Esophagus muscularis mucosa (tissue), 4 donors: ENCODE measurements at regions not wholly inside any gene's neighbourhood (a gene's known extent, or its start where the extent isn't known, plus 50 kb on each side); places are given as distances from the start of the nearest gene placed in this dataset.

Source experiments
- CTCF ChIP-seq, 3 experiments: fragments of 200-600 bp in 2 of 3; fragments of 450-650 bp in 1 of 3; sonication (generic) in 2 of 3; IDR thresholded peaks; one replicate each; pipeline ENCODE4 v1.5.1; 2017 to 2019; ENCODE audit warnings: antibody characterized with exemption in 3 of 3, mild to moderate bottlenecking in 2 of 3, moderate library complexity in 1 of 3
- EP300 ChIP-seq: sonication (generic); formaldehyde crosslinking; IDR thresholded peaks from one replicate; pipeline ENCODE4 v1.6.1; 2017; ENCODE audit warnings: antibody characterized with exemption
- POLR2A ChIP-seq: fragments of 450-650 bp; IDR thresholded peaks from one replicate; pipeline ENCODE4 v1.6.1; 2017; ENCODE audit warnings: antibody characterized with exemption, moderate library complexity, mild to moderate bottlenecking, low read depth
- POLR2AphosphoS5 ChIP-seq, 2 donors: sonication (generic); formaldehyde crosslinking; IDR thresholded peaks; one replicate each; pipeline ENCODE4 v1.6.1; 2017; ENCODE audit warnings: antibody characterized with exemption in 2 of 2

- TF ChIP-seq POLR2AphosphoS5 (IDR thresholded peaks at IDR 0.05) (no peak), EP300 (no peak), POLR2A (no peak), CTCF (IDR thresholded peaks at IDR 0.05) (no peak)
Observed at GRCh38 chr18:41618147-41618546, 336.9 kb upstream of the PIK3C3 start.
